GM23338 (cell line): ENCODE measurements at regions not wholly inside any gene's neighbourhood (a gene's known extent, or its start where the extent isn't known, plus 50 kb on each side); places are given as distances from the start of the nearest gene placed in this dataset.

ENCODE experiments used
- ATAC-seq: fragments of 200-7000 bp; cut with Tn5 transposase; 3 replicates; pipeline ENCODE4 v1.9.1; 2020
- DNase-seq: peaks from one replicate; pipeline ENCODE4 v3.0.0-alpha.2; 2015; ENCODE audit warnings: low spot score
- H2AFZ ChIP-seq: fragments of 200-600 bp; sonication (generic); 2 replicates; pipeline ENCODE4 v1.8.0; 2016; ENCODE audit warnings: antibody characterized with exemption, mild to moderate bottlenecking, moderate library complexity
- H3F3A ChIP-seq: fragments of 200-600 bp; sonication (generic); replicated peaks from 2 replicates; pipeline ENCODE4 v1.8.0; 2017; ENCODE audit warnings: antibody characterized with exemption, mixed run types, low read depth
- H3K27ac ChIP-seq: fragments of 200-600 bp; sonication (generic); 2 replicates; pipeline ENCODE4 v1.6.1; 2016; ENCODE audit warnings: low read depth
- H3K27me3 ChIP-seq: fragments of 200-600 bp; sonication (generic); 2 replicates; pipeline ENCODE4 v1.8.0; 2016; ENCODE audit warnings: mild to moderate bottlenecking, mixed run types, moderate library complexity; ENCODE audit not compliant: insufficient read depth
- H3K36me3 ChIP-seq: fragments of 200-600 bp; sonication (generic); 2 replicates; pipeline ENCODE4 v1.8.0; 2016; ENCODE audit warnings: mild to moderate bottlenecking; ENCODE audit not compliant: insufficient read depth
- H3K4me1 ChIP-seq: fragments of 200-600 bp; sonication (generic); 2 replicates; pipeline ENCODE4 v1.8.0; 2016; ENCODE audit warnings: mild to moderate bottlenecking, moderate library complexity; ENCODE audit not compliant: insufficient read depth
- H3K4me2 ChIP-seq: fragments of 200-600 bp; sonication (generic); 2 replicates; pipeline ENCODE4 v1.7.1; 2017; ENCODE audit warnings: mixed run types
- H3K4me3 ChIP-seq: fragments of 200-600 bp; sonication (generic); 2 replicates; pipeline ENCODE4 v1.6.1; 2016; ENCODE audit warnings: mixed run types
- H3K79me2 ChIP-seq: fragments of 200-600 bp; sonication (generic); replicated peaks from 2 replicates; pipeline ENCODE4 v1.8.0; 2017; ENCODE audit warnings: mild to moderate bottlenecking; ENCODE audit not compliant: insufficient read depth
- H3K9me2 ChIP-seq: fragments of 200-600 bp; sonication (generic); 2 replicates; pipeline ENCODE4 v1.8.0; 2017; ENCODE audit not compliant: insufficient read depth
- H4K20me1 ChIP-seq: fragments of 200-600 bp; sonication (generic); replicated peaks from 2 replicates; pipeline ENCODE4 v1.8.0; 2017; ENCODE audit warnings: mild to moderate bottlenecking; ENCODE audit not compliant: insufficient read depth
- H3K27ac Mint-ChIP-seq: 2 replicates; pipeline ENCODE4 v1.8.0; 2020; ENCODE audit warnings: inconsistent platforms, mild to moderate bottlenecking, moderate library complexity, mixed read lengths
- H3K27me3 Mint-ChIP-seq: 3 replicates; pipeline ENCODE4 v1.8.0; 2022; ENCODE audit warnings: low read depth, mild to moderate bottlenecking, moderate library complexity, mixed read lengths, inconsistent platforms; ENCODE audit not compliant: insufficient read depth, poor library complexity
- H3K36me3 Mint-ChIP-seq: 3 replicates; pipeline ENCODE4 v1.8.0; 2021; ENCODE audit warnings: low read depth, mild to moderate bottlenecking, inconsistent platforms, moderate library complexity, mixed read lengths
- H3K4me1 Mint-ChIP-seq: 3 replicates; pipeline ENCODE4 v1.8.0; 2020; ENCODE audit warnings: mild to moderate bottlenecking, inconsistent platforms, mixed read lengths
- H3K4me3 Mint-ChIP-seq: 3 replicates; pipeline ENCODE4 v1.8.0; 2021; ENCODE audit warnings: moderate library complexity, mild to moderate bottlenecking, inconsistent platforms, mixed read lengths
- H3K9me3 Mint-ChIP-seq: 3 replicates; pipeline ENCODE4 v1.8.0; 2020; ENCODE audit warnings: moderate library complexity, mild to moderate bottlenecking, inconsistent platforms, mixed read lengths
- CREB1 ChIP-seq: fragments of 250-450 bp; sonication (Bioruptor Pico); IDR thresholded peaks from 2 replicates; pipeline ENCODE4 v1.5.0; 2020; ENCODE audit warnings: low read depth, mild to moderate bottlenecking, moderate library complexity
- CTCF ChIP-seq, 2 experiments: fragments of 200-600 bp in 1 of 2; sonication (generic) in 1 of 2; conservative IDR thresholded peaks; 2 replicates each; pipeline versions ENCODE4 v1.5.1 to v1.6.1; 2016 to 2017; ENCODE audit warnings: antibody characterized with exemption in 2 of 2, low read depth in 2 of 2, mild to moderate bottlenecking in 2 of 2, moderate library complexity in 1 of 2
- ETS1 ChIP-seq: IDR thresholded peaks from 2 replicates; pipeline ENCODE4 v1.6.1; 2016; ENCODE audit warnings: antibody characterized with exemption
- EZH2 ChIP-seq: fragments of 200-600 bp; sonication (generic); IDR thresholded peaks from one replicate; pipeline ENCODE4 v1.8.0; 2017; ENCODE audit warnings: antibody characterized with exemption, mild to moderate bottlenecking, low read depth; ENCODE audit not compliant: unreplicated experiment
- EZH2phosphoT487 ChIP-seq: fragments of 200-600 bp; sonication (generic); IDR thresholded peaks from one replicate; pipeline ENCODE4 v1.8.1; 2018; ENCODE audit warnings: antibody characterized with exemption; ENCODE audit not compliant: unreplicated experiment
- JUNB ChIP-seq: IDR thresholded peaks from one replicate; pipeline ENCODE4 v1.6.1; 2016; ENCODE audit warnings: antibody characterized with exemption; ENCODE audit not compliant: unreplicated experiment
- NANOG ChIP-seq: IDR thresholded peaks from 2 replicates; pipeline ENCODE4 v1.6.1; 2016; ENCODE audit warnings: antibody characterized with exemption, borderline replicate concordance
- POLR2AphosphoS5 ChIP-seq: IDR thresholded peaks from 2 replicates; pipeline ENCODE4 v1.6.1; 2016; ENCODE audit warnings: antibody characterized with exemption, low read depth
- REST ChIP-seq: IDR thresholded peaks from one replicate; pipeline ENCODE4 v1.6.1; 2018; ENCODE audit warnings: antibody characterized with exemption; ENCODE audit not compliant: unreplicated experiment
- STAT1 ChIP-seq: IDR thresholded peaks from one replicate; pipeline ENCODE4 v1.6.1; 2016; ENCODE audit warnings: antibody characterized with exemption; ENCODE audit not compliant: unreplicated experiment
- ZNF114 ChIP-seq: fragments of 250-450 bp; sonication (Bioruptor Pico); IDR thresholded peaks from 2 replicates; pipeline ENCODE4 v1.5.0; 2020; ENCODE audit warnings: mild to moderate bottlenecking, moderate library complexity
- ZNF331 ChIP-seq: fragments of 250-450 bp; sonication (Bioruptor Pico); IDR thresholded peaks from 2 replicates; pipeline ENCODE4 v1.5.0; 2020; ENCODE audit warnings: low read depth, mild to moderate bottlenecking, moderate library complexity
- ZNF462 ChIP-seq: fragments of 250-450 bp; sonication (Bioruptor Pico); IDR thresholded peaks from 2 replicates; pipeline ENCODE4 v1.5.0; 2020; ENCODE audit warnings: mild to moderate bottlenecking, moderate library complexity

GRCh38 chr10:27383595-27384542 is 120.2 kb upstream of the RAB18 start:
- Histone ChIP-seq H4K20me1 (no peaks in the 10 kb centered on the region), H3K79me2 (no peaks in the 10 kb centered on the region), H3K4me3 (no peak overlapping the region), H3K4me2 (no peak overlapping the region), H3K36me3 (no peaks in the 10 kb centered on the region), H3F3A (no peaks in the 10 kb centered on the region), H3K27me3 (no peaks in the 10 kb centered on the region), H3K27ac (no peak overlapping the region), H2AFZ (no peak overlapping the region), H3K9me2 (peaks cover 3% of the 10 kb centered on the region; the same call in 1 of the 2 replicates), H3K4me1 (no peaks in the 10 kb centered on the region)
- Mint-ChIP-seq H3K27ac (no peak overlapping the region), H3K9me3 (0 out of 3 replicates have a peak, but pooled peaks cover 4% of the 10 kb centered on the region), H3K36me3 (peaks cover 4% of the 10 kb centered on the region; the same call in 1 of the 3 replicates), H3K4me1 (peaks cover 2% of the 10 kb centered on the region), H3K27me3 (peaks cover 7% of the 10 kb centered on the region), H3K4me3 (no peak overlapping the region)
- no peak for TF ChIP-seq CREB1 (CRISPR knock-in tag)
- TF ChIP-seq ZNF114 (CRISPR knock-in tag): no peak
- TF ChIP-seq STAT1: no peak
- no peak for TF ChIP-seq NANOG
- no peak for TF ChIP-seq ZNF331 (CRISPR knock-in tag)
- TF ChIP-seq POLR2AphosphoS5: no peak
- no peak for TF ChIP-seq JUNB
- no peak for TF ChIP-seq ZNF462 (CRISPR knock-in tag)
- no peak for TF ChIP-seq REST
- TF ChIP-seq ETS1: no peak
- TF ChIP-seq EZH2: no peak
- no peak for TF ChIP-seq CTCF (conservative IDR thresholded peaks at IDR 0.05; ENCODE audit: low read depth in 2 of 2)
- no peak for TF ChIP-seq EZH2phosphoT487
- ATAC-seq (no peak), DNase-seq (no peak)
